A549 (cell line): ENCODE measurements at regions not wholly inside any gene's neighbourhood (a gene's known extent, or its start where the extent isn't known, plus 50 kb on each side); places are given as distances from the start of the nearest gene placed in this dataset.

Source experiments
- ATAC-seq, 2 experiments: fragments of 200-7000 bp in 1 of 2; fragments of >200 bp in 1 of 2; cut with Nextera tagmentation in 1 of 2; cut with Tn5 transposase in 1 of 2; 3 replicates each; pipeline versions ENCODE4 v1.8.0 to v1.9.1; 2018 to 2020; ENCODE audit warnings: mild to moderate bottlenecking in 1 of 2, moderate library complexity in 1 of 2
- CTCF ChIA-PET: fragments of 300-600 bp; sonication (Branson Sonifier 250); formaldehyde crosslinking; extraction: SDS; loops from one replicate; lab custom pipeline; 2021; ENCODE audit warnings: antibody characterized with exemption, inconsistent platforms; lab: Yijun Ruan, JAX
- POLR2A ChIA-PET: fragments of 350-600 bp; formaldehyde crosslinking; extraction: SDS; loops from one replicate; lab custom pipeline; 2021; ENCODE audit warnings: antibody characterized with exemption, inconsistent platforms; lab: Yijun Ruan, JAX
- DNase-seq, 2 experiments: peaks; one replicate each; pipeline versions ENCODE4 v3.0.0 to v3.0.0-alpha.2; 2011 to 2016; ENCODE audit warnings: low read depth in 1 of 2, low spot score in 1 of 2
- FAIRE-seq: peaks from 2 replicates; lab custom pipeline; 2011; peaks lifted over from hg19 to GRCh38; lab: Jason Lieb, UNC
- H3K27ac ChIP-seq, 2 experiments: fragments of >200 bp; sonication (Bioruptor Twin); formaldehyde crosslinking; 3 replicates each; pipeline ENCODE4 v1.5.1; 2016 to 2017
- H3K4me1 ChIP-seq: fragments of >200 bp; sonication (Bioruptor Twin); formaldehyde crosslinking; 3 replicates; pipeline ENCODE4 v1.6.1; 2016
- H3K4me2 ChIP-seq: fragments of >200 bp; sonication (Bioruptor Twin); formaldehyde crosslinking; 3 replicates; pipeline ENCODE4 v1.6.1; 2016
- H3K4me3 ChIP-seq: fragments of >200 bp; sonication (Bioruptor Twin); formaldehyde crosslinking; 3 replicates; pipeline ENCODE4 v1.5.1; 2016
- H3K9me3 ChIP-seq: fragments of >200 bp; sonication (Bioruptor Twin); formaldehyde crosslinking; 3 replicates; pipeline ENCODE4 v1.6.1; 2016
- CEBPB ChIP-seq, 2 experiments: fragments of >200 bp in 1 of 2; sonication (Bioruptor Twin) in 1 of 2; formaldehyde crosslinking in 1 of 2; IDR thresholded peaks; 2 replicates each; pipeline ENCODE4 v1.6.1; 2012 to 2016
- CHD2 ChIP-seq: fragments of 150-350 bp; IDR thresholded peaks from 2 replicates; pipeline ENCODE4 v1.6.1; 2014; ENCODE audit warnings: low read length; ENCODE audit not compliant: partially characterized antibody
- EHMT2 ChIP-seq: fragments of 200-600 bp; sonication (generic); IDR thresholded peaks from 2 replicates; pipeline ENCODE4 v1.6.1; 2016; ENCODE audit warnings: antibody characterized with exemption, low read depth, mild to moderate bottlenecking, moderate library complexity
- EP300 ChIP-seq, 2 experiments: fragments of >200 bp; sonication (Bioruptor Twin); formaldehyde crosslinking; IDR thresholded peaks; 2 replicates in 1 of 2; 3 replicates in 1 of 2; pipeline ENCODE4 v1.6.1; 2016 to 2017
- HDAC2 ChIP-seq: fragments of 200-600 bp; sonication (generic); IDR thresholded peaks from 2 replicates; pipeline ENCODE4 v1.6.1; 2016
- HOXA7 ChIP-seq: fragments of 250-450 bp; sonication (Bioruptor Pico); IDR thresholded peaks from 2 replicates; pipeline ENCODE4 v1.5.0; 2020; ENCODE audit warnings: mild to moderate bottlenecking, moderate library complexity
- HOXB13 ChIP-seq: fragments of 250-450 bp; sonication (Bioruptor Pico); IDR thresholded peaks from 2 replicates; pipeline ENCODE4 v1.5.0; 2020; ENCODE audit warnings: low read depth, mild to moderate bottlenecking, moderate library complexity
- HOXB5 ChIP-seq: fragments of 250-450 bp; sonication (Bioruptor Pico); IDR thresholded peaks from 2 replicates; pipeline ENCODE4 v1.5.0; 2020; ENCODE audit warnings: mild to moderate bottlenecking, moderate library complexity
- JUN ChIP-seq, 2 experiments: fragments of >200 bp; sonication (Bioruptor Twin); formaldehyde crosslinking; IDR thresholded peaks; 2 replicates in 1 of 2; 3 replicates in 1 of 2; pipeline ENCODE4 v1.6.1; 2016 to 2017
- MAFK ChIP-seq: fragments of 450-650 bp; IDR thresholded peaks from 2 replicates; pipeline ENCODE4 v1.6.1; 2014; ENCODE audit not compliant: partially characterized antibody
- MYC ChIP-seq: IDR thresholded peaks from 2 replicates; pipeline ENCODE4 v1.6.1; 2012; ENCODE audit warnings: mild to moderate bottlenecking, inconsistent platforms, low read length, improper control_type of control experiment, borderline replicate concordance
- NFE2L2 ChIP-seq: fragments of 150-350 bp; conservative IDR thresholded peaks from 2 replicates; pipeline ENCODE4 v1.6.1; 2014; ENCODE audit warnings: low read length
- POLR2AphosphoS2 ChIP-seq: conservative IDR thresholded peaks from 2 replicates; pipeline ENCODE4 v1.6.1; 2012; ENCODE audit warnings: low read length, improper control_type of control experiment, inconsistent platforms
- RFX5 ChIP-seq: fragments of 450-650 bp; IDR thresholded peaks from 2 replicates; pipeline ENCODE4 v1.7.1; 2014; ENCODE audit warnings: antibody characterized with exemption, mild to moderate bottlenecking, moderate library complexity
- SMC3 ChIP-seq: fragments of >200 bp; sonication (Bioruptor Twin); formaldehyde crosslinking; IDR thresholded peaks from 3 replicates; pipeline ENCODE4 v1.6.1; 2018; ENCODE audit warnings: inconsistent platforms
- SREBF2 ChIP-seq: fragments of 450-650 bp; IDR thresholded peaks from 2 replicates; pipeline ENCODE4 v1.6.1; 2014; ENCODE audit warnings: mild to moderate bottlenecking, moderate library complexity
- TFCP2L1 ChIP-seq: fragments of 250-450 bp; sonication (Bioruptor Pico); IDR thresholded peaks from 2 replicates; pipeline ENCODE4 v1.5.0; 2021; ENCODE audit warnings: mild to moderate bottlenecking
- ZNF302 ChIP-seq: fragments of 250-450 bp; sonication (Bioruptor Pico); IDR thresholded peaks from 2 replicates; pipeline ENCODE4 v1.9.0; 2021; ENCODE audit warnings: inconsistent platforms, mild to moderate bottlenecking, moderate library complexity
- ZSCAN20 ChIP-seq: fragments of 250-450 bp; sonication (Bioruptor Pico); IDR thresholded peaks from 2 replicates; pipeline ENCODE4 v1.8.0; 2022; ENCODE audit warnings: mild to moderate bottlenecking, moderate library complexity
- WGBS: methylation state at CpG from one replicate; pipeline ENCODE4 v1.1.6; 2017; ENCODE audit errors: missing lambda C conversion rate; 5-methylcytosine and 5-hydroxymethylcytosine counted together
- TF ChIP-seq, protein P1 (sequence below): IDR thresholded peaks from 2 replicates; pipeline ENCODE4 v1.6.1; 2012
- TF ChIP-seq, protein P2 (sequence below): fragments of >200 bp; sonication (Bioruptor Twin); formaldehyde crosslinking; IDR thresholded peaks from 2 replicates; pipeline ENCODE4 v1.6.1; 2016
- TF ChIP-seq, protein P3 (sequence below): fragments of >200 bp; sonication (Bioruptor Twin); formaldehyde crosslinking; IDR thresholded peaks from 3 replicates; pipeline ENCODE4 v1.5.1; 2016
- TF ChIP-seq, protein P4 (sequence below): fragments of 150-350 bp; IDR thresholded peaks from 2 replicates; pipeline ENCODE4 v1.6.1; 2014; ENCODE audit warnings: low read depth, mild to moderate bottlenecking, low read length

DNA sequence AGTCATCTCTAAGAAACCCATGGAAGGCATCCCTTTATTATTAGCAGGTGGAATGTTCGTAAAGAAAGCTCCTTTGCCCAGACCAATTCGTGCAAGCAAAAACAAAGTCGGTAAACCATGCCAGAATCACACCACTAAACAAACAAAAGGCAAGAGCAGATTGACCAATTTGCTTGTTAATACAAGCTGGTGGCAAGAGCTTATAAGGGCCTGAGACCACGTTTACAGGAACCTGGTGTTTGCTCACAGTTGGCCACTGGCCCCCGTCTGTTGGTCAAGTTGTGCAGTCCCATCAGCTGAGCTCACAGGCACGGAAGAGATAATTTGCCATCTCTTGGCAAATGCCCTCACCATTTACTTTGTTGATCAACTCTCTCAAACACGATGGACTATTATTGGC, 342.2 kb upstream of the MKI67 start:
- ATAC-seq (no peak), DNase-seq (no peak), FAIRE-seq (no peak)
- H3K9me3 ChIP-seq: 0 out of 3 replicates have a peak, but pooled peaks cover 2% of the 10 kb centered on the region
- 5% methylated on average over 7 of the region's 7 CpGs for WGBS
- H3K4me1 ChIP-seq: no peaks in the 10 kb centered on the region
- H3K27ac ChIP-seq: no peak overlapping the region
- TF ChIP-seq MAFK (no peak), NFE2L2 (no peak)
- TF ChIP-seq, protein P1, sequence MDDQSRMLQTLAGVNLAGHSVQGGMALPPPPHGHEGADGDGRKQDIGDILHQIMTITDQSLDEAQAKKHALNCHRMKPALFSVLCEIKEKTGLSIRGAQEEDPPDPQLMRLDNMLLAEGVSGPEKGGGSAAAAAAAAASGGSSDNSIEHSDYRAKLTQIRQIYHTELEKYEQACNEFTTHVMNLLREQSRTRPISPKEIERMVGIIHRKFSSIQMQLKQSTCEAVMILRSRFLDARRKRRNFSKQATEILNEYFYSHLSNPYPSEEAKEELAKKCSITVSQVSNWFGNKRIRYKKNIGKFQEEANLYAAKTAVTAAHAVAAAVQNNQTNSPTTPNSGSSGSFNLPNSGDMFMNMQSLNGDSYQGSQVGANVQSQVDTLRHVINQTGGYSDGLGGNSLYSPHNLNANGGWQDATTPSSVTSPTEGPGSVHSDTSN: no peak
- TF ChIP-seq, protein P2, sequence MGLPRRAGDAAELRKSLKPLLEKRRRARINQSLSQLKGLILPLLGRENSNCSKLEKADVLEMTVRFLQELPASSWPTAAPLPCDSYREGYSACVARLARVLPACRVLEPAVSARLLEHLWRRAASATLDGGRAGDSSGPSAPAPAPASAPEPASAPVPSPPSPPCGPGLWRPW: no peak
- TF ChIP-seq, protein P3, sequence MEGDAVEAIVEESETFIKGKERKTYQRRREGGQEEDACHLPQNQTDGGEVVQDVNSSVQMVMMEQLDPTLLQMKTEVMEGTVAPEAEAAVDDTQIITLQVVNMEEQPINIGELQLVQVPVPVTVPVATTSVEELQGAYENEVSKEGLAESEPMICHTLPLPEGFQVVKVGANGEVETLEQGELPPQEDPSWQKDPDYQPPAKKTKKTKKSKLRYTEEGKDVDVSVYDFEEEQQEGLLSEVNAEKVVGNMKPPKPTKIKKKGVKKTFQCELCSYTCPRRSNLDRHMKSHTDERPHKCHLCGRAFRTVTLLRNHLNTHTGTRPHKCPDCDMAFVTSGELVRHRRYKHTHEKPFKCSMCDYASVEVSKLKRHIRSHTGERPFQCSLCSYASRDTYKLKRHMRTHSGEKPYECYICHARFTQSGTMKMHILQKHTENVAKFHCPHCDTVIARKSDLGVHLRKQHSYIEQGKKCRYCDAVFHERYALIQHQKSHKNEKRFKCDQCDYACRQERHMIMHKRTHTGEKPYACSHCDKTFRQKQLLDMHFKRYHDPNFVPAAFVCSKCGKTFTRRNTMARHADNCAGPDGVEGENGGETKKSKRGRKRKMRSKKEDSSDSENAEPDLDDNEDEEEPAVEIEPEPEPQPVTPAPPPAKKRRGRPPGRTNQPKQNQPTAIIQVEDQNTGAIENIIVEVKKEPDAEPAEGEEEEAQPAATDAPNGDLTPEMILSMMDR: no peak
- TF ChIP-seq, all 56 proteins: peak for 0
- Histone ChIP-seq H3K4me2 (no peak overlapping the region), H3K4me3 (no peak overlapping the region)
- ChIA-PET CTCF (interaction anchor here (1.6 kb wide), 1 partner anchor 47 kb away, joined by 3 read pairs; no protein-coding TSS in a partner anchor), POLR2A (no interaction called here)

DNA sequence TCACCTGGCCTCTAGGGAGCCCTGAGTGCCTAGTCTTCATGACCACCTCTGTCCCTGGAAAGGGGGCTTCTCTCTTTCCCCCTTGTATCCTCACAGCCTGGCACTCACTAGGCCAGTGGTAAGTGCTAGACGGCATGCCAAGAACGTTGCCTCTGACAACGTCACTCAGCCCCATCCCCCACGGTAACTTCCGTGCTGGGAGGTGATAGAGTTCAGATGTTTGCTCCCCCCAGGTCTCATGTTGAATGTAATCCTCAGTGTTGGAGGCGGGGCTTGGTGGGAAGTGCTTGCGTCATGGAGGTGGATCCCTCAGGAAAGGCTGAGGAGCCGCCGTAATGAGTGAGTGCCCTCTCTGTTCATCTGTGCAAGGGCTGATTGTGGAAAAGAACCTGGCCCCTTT, 343.3 kb upstream of the MKI67 start:
- no peaks in the 10 kb centered on the region for H3K4me1 ChIP-seq
- WGBS: 29% methylated on average over 5 of the region's 9 CpGs
- ChIA-PET POLR2A (no interaction called here), CTCF (no interaction called here)
- no peak overlapping the region for H3K27ac ChIP-seq
- H3K9me3 ChIP-seq: no peaks in the 10 kb centered on the region
- TF ChIP-seq JUN (IDR thresholded peaks at IDR 0.05): no peak
- no peak for TF ChIP-seq TFCP2L1
- TF ChIP-seq MYC: no peak
- no peak for TF ChIP-seq SREBF2
- no peak for TF ChIP-seq HOXB5 (CRISPR knock-in tag)
- TF ChIP-seq, protein P3: no peak
- no peak for TF ChIP-seq HDAC2
- no peak for DNase-seq
- ATAC-seq: no peak
- no peak overlapping the region for H3K4me3 ChIP-seq
- no peak for FAIRE-seq
- no peak overlapping the region for H3K4me2 ChIP-seq

DNA sequence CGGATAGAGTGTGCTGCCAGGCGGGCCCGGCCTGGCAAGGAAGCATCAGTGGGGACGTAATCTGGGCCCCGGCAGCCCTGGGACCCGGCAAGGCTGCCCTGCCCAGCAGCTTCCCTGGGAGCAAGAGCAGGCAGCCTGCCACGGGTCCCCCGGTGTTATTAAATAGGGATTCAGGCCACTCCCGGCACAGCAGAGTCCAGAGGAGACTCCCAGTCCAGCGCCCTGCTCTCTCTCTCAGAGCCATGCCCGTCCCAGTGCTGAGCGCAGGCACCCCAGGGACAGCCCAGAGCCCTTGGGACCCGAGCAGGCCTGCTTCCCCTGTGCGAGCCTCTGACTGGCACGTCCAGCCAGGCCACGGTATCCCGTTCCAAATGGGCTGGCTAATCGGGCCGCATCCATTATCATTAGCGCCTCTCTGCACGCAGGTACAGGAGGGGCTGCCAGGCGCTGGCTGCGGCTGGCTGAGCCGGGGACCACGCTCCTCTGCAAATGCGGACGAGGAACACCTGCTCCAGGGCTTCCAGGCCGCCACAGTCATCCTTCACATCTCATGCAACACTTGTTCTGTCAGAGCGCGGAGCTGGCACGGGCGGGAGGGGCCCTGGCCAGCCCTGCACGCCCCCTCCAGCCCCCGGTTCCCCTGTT, 344.2 kb upstream of the MKI67 start:
- no peaks in the 10 kb centered on the region for H3K4me1 ChIP-seq
- DNase-seq (no peak), FAIRE-seq (no peak), ATAC-seq (no peak)
- TF ChIP-seq CEBPB (IDR thresholded peaks at IDR 0.05): no peak
- no peak overlapping the region for H3K4me2 ChIP-seq
- H3K27ac ChIP-seq: no peak overlapping the region
- POLR2A ChIA-PET: no interaction called here
- no peak overlapping the region for H3K4me3 ChIP-seq
- 35% methylated on average over 21 of the region's 34 CpGs for WGBS
- no peaks in the 10 kb centered on the region for H3K9me3 ChIP-seq
- CTCF ChIA-PET: no interaction called here

DNA sequence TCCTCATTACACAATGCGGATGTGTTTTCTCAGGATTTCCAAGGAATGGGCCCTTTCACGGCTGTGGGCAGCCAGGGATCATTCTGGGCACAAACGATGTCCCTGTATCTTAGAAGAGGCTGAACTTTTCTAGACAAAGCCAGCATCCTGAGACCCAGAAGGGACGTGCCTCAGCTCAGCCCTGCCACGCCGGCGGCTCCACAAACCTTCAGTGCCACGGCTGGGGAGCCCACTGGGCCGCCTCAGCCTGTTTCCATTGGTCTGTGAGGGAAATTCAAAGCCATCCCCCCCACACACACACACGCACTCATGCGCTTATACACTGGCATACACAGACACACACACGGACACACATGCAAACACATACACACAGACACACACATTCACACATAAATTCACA, 344.9 kb upstream of the MKI67 start:
- H3K4me2 ChIP-seq: no peak overlapping the region
- CTCF ChIA-PET: no interaction called here
- TF ChIP-seq EP300 (IDR thresholded peaks at IDR 0.05) (no peak), TFCP2L1 (no peak), EHMT2 (no peak), HDAC2 (no peak), SMC3 (no peak), HOXB5 (CRISPR knock-in tag) (no peak), POLR2AphosphoS2 (no peak), ZSCAN20 (CRISPR knock-in tag) (no peak), HOXA7 (CRISPR knock-in tag) (no peak), HOXB13 (CRISPR knock-in tag) (no peak), MAFK (no peak), MYC (no peak), RFX5 (no peak), ZNF302 (CRISPR knock-in tag) (no peak), CHD2 (no peak)
- TF ChIP-seq, protein P2: no peak
- TF ChIP-seq, protein P4, sequence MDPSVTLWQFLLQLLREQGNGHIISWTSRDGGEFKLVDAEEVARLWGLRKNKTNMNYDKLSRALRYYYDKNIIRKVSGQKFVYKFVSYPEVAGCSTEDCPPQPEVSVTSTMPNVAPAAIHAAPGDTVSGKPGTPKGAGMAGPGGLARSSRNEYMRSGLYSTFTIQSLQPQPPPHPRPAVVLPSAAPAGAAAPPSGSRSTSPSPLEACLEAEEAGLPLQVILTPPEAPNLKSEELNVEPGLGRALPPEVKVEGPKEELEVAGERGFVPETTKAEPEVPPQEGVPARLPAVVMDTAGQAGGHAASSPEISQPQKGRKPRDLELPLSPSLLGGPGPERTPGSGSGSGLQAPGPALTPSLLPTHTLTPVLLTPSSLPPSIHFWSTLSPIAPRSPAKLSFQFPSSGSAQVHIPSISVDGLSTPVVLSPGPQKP: no peak
- FAIRE-seq: no peak
- 51% methylated on average over 6 of the region's 12 CpGs for WGBS
- no peaks in the 10 kb centered on the region for H3K4me1 ChIP-seq
- no peak for DNase-seq
- POLR2A ChIA-PET: no interaction called here
- H3K27ac ChIP-seq: no peak overlapping the region
- H3K4me3 ChIP-seq: no peak overlapping the region
- H3K9me3 ChIP-seq: no peaks in the 10 kb centered on the region
- ATAC-seq: no peak
